Left lung (tissue), 4 donors: ENCODE measurements at regions not wholly inside any gene's neighbourhood (a gene's known extent, or its start where the extent isn't known, plus 50 kb on each side); places are given as distances from the start of the nearest gene placed in this dataset.
A peak's percentile ranks its signal among the peaks of the same experiment; 100 is the strongest.
"Not testable (repeated sequence)": the region's sequence is repeated elsewhere in the genome, so short reads cannot be mapped to it uniquely, and the experiment has no call there.

Source experiments
- ATAC-seq: fragments of 200-7000 bp; cut with Tn5 transposase; one replicate; pipeline ENCODE4 v1.9.1; 2020; ENCODE audit warnings: moderate library complexity
- DNase-seq, 4 donors: peaks; one replicate each; pipeline ENCODE4 v3.0.0-alpha.2; 2013 to 2020
- H3K27ac ChIP-seq, 2 donors: fragments of 200-600 bp; sonication (generic) in 1 of 2; one replicate each; pipeline versions ENCODE4 v1.5.0 to v1.8.0; 2020 to 2021
- H3K27me3 ChIP-seq, 2 donors: fragments of 200-600 bp; sonication (generic) in 1 of 2; one replicate each; pipeline versions ENCODE4 v1.5.0 to v1.8.0; 2020 to 2021
- H3K36me3 ChIP-seq, 2 donors: fragments of 200-600 bp; sonication (generic) in 1 of 2; one replicate each; pipeline versions ENCODE4 v1.5.0 to v1.8.0; 2020 to 2021
- H3K4me1 ChIP-seq, 2 donors: fragments of 200-600 bp; one replicate each; pipeline ENCODE4 v1.8.0; 2021
- H3K4me3 ChIP-seq, 2 donors: fragments of 200-600 bp; sonication (generic) in 1 of 2; one replicate each; pipeline versions ENCODE4 v1.5.0 to v1.8.0; 2020 to 2021; ENCODE audit warnings: mild to moderate bottlenecking in 1 of 2
- H3K9me3 ChIP-seq, 2 donors: fragments of 200-600 bp; sonication (generic) in 1 of 2; one replicate each; pipeline versions ENCODE4 v1.5.0 to v1.8.0; 2020 to 2021
- CTCF ChIP-seq, 2 donors: fragments of 200-600 bp; sonication (generic) in 1 of 2; IDR thresholded peaks; one replicate each; pipeline versions ENCODE4 v1.5.0 to v1.8.0; 2021; ENCODE audit warnings: antibody characterized with exemption in 2 of 2
- intact Hi-C, 2 donors: fragments of 100-400 bp; cut with DNase I; formaldehyde crosslinking; loops; one replicate each; pipeline versions ENCODE4 v1.11.2 to v1.14.2; 2022
- donor health status: DM: no; HTN: yes; CAD: no.
- donor health status: DM: no; HTN: no; CAD: no.

- Histone ChIP-seq H3K36me3 (no peaks in the 10 kb centered on the region), H3K27me3 (no peaks in the 10 kb centered on the region), H3K9me3 (no peaks in the 10 kb centered on the region), H3K27ac (no peak overlapping the region), H3K4me1 (no peaks in the 10 kb centered on the region), H3K4me3 (no peak overlapping the region)
- no peak for DNase-seq
- no peak for TF ChIP-seq CTCF (IDR thresholded peaks at IDR 0.05)
- no peak for ATAC-seq
- intact Hi-C loops = no loop called here
Observed at GRCh38 chr5:89534331-89534730, 651.3 kb upstream of the MEF2C start.

DNA sequence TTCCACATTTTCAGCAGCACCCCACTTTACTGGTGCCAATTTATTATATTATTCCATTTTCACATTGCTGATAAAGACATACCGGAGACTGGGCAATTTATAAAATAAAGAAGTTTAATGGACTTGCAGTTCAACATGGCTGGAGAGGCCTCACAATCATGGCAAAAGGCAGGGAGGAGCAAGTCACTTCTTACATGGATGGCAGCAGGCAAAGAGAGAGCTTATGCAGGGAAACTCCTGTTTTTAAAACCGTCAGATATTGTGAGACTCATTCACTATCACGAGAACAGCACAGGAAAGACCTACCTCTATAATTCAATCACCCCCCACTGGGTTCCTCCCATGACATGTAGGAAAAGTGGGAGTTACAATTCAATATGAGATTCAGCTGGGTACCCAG is 641.8 kb upstream of the MEF2C start:
- no peaks in the 10 kb centered on the region for H3K36me3 ChIP-seq
- H3K4me3 ChIP-seq = no peak overlapping the region
- TF ChIP-seq CTCF (IDR thresholded peaks at IDR 0.05) = no peak
- no peaks in the 10 kb centered on the region for H3K4me1 ChIP-seq
- no peak for ATAC-seq
- no peaks in the 10 kb centered on the region for H3K27me3 ChIP-seq
- intact Hi-C loops = no loop called here
- peaks cover 0 to 11% of the 10 kb centered on the region in 2 donors for H3K9me3 ChIP-seq
- DNase-seq = no peak
- no peak overlapping the region for H3K27ac ChIP-seq

DNA sequence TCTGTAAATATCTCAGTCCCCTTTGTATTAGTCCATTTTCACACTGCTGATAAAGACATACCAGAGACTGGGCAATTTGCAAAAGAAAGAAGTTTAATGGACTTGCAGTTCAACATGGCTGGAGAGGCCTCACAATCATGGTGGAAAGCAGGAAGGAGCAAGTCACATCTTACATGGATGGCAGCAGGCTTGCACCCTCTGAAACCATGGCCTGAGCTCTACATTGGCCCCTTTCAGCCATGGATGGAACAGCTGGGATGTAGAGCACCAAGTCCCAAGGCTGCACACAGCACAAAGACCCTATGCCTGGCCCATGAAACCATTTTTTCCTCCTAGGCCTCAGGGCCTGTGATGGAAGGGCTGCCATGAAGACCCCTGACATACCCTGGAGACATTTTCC is 640.9 kb upstream of the MEF2C start:
- DNase-seq, ATAC-seq, intact Hi-C loops, H3K27me3 ChIP-seq, H3K4me1 ChIP-seq, H3K4me3 ChIP-seq, H3K27ac ChIP-seq, H3K36me3 ChIP-seq: not testable (repeated sequence)
- peaks cover 0 to 11% of the 10 kb centered on the region in 2 donors for H3K9me3 ChIP-seq

DNA sequence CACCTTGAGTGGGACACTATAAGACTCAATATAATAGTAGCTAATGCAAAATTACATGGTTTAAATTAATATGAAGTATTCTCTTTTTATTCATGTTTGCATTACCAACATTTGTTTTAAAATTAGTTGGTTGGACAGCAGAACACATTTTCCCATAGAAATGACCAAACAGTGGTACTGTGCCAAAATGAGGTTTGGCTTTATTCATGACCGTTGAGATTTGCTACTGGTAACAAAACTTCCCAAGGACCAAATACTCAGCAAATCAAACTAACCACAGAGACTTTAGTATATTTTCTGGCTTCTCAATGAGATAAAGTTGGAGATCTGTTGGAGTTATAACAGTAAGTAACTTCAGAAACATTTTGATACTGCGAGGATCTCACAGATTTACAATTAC is 637.8 kb upstream of the MEF2C start:
- intact Hi-C loops = no loop called here
- Histone ChIP-seq H3K4me3 (no peak overlapping the region), H3K9me3 (peaks cover 0 to 11% of the 10 kb centered on the region in 2 donors), H3K27me3 (no peaks in the 10 kb centered on the region), H3K27ac (no peak overlapping the region), H3K4me1 (no peaks in the 10 kb centered on the region), H3K36me3 (no peaks in the 10 kb centered on the region)
- ATAC-seq (no peak), DNase-seq (no peak)
- no peak for TF ChIP-seq CTCF (IDR thresholded peaks at IDR 0.05)

- TF ChIP-seq CTCF (IDR thresholded peaks at IDR 0.05) = no peak
- Histone ChIP-seq H3K27me3 (no peaks in the 10 kb centered on the region), H3K4me3 (no peak overlapping the region), H3K27ac (no peak overlapping the region), H3K4me1 (no peaks in the 10 kb centered on the region), H3K36me3 (no peaks in the 10 kb centered on the region), H3K9me3 (no peaks in the 10 kb centered on the region)
- intact Hi-C loops = no loop called here
- ATAC-seq (peak; percentile 83), DNase-seq (peak in 1 of 4 donors; percentile 30)
Observed at GRCh38 chr5:89513299-89514044, 630.5 kb upstream of the MEF2C start.

GRCh38 chr5:89504051-89504450 is 621.1 kb upstream of the MEF2C start:
- Histone ChIP-seq H3K9me3 (no peaks in the 10 kb centered on the region), H3K27ac (no peak overlapping the region), H3K4me1 (no peaks in the 10 kb centered on the region), H3K27me3 (no peaks in the 10 kb centered on the region), H3K36me3 (no peaks in the 10 kb centered on the region), H3K4me3 (no peak overlapping the region)
- TF ChIP-seq CTCF (IDR thresholded peaks at IDR 0.05) = no peak
- DNase-seq = no peak
- intact Hi-C loops = no loop called here
- no peak for ATAC-seq
